OCI-LY3 (cell line): ENCODE measurements at regions not wholly inside any gene's neighbourhood (a gene's known extent, or its start where the extent isn't known, plus 50 kb on each side); places are given as distances from the start of the nearest gene placed in this dataset.

Experiments
- CTCF ChIP-seq: fragments of 200-600, 300-600 bp; sonication (generic); IDR thresholded peaks from 2 replicates; pipeline ENCODE4 v1.5.1; 2014; ENCODE audit warnings: antibody characterized with exemption, low read length, low read depth
- EZH2phosphoT487 ChIP-seq: fragments of 200-600 bp; shearing (Covaris generic); IDR thresholded peaks from 2 replicates; pipeline ENCODE4 v1.6.1; 2018; ENCODE audit warnings: antibody characterized with exemption, mixed run types, low read depth

GRCh38 chr4:66613591-66613990 is 931.7 kb downstream of the CENPC start:
- TF ChIP-seq CTCF (no peak), EZH2phosphoT487 (no peak)
